Panc1 (cell line): ENCODE measurements at regions not wholly inside any gene's neighbourhood (a gene's known extent, or its start where the extent isn't known, plus 50 kb on each side); places are given as distances from the start of the nearest gene placed in this dataset.

Experiments used
- ATAC-seq: fragments of 200-7000 bp; cut with Tn5 transposase; 2 replicates; pipeline ENCODE4 v1.9.1; 2020; ENCODE audit warnings: mild to moderate bottlenecking, moderate library complexity
- BruUV-seq: library from RNA; stranded (reverse); fragments of 400-500 nt; replicated peaks from 2 replicates; lab custom pipeline; 2021; lab: Mats Ljungman, UMichigan
- CTCF ChIA-PET: fragments of 300-600 bp; sonication (Branson Sonifier 250); formaldehyde crosslinking; loops from one replicate; lab custom pipeline; 2022; ENCODE audit warnings: antibody characterized with exemption; lab: Charles Lee
- POLR2A ChIA-PET: fragments of 300-600 bp; sonication (Branson Sonifier 250); formaldehyde crosslinking; loops from one replicate; lab custom pipeline; 2022; ENCODE audit warnings: antibody characterized with exemption; lab: Charles Lee
- DNase-seq: peaks from one replicate; pipeline ENCODE4 v3.0.0-alpha.2; 2010; ENCODE audit warnings: low read depth, low spot score
- H3K27ac ChIP-seq: 2 replicates; pipeline ENCODE4 v1.5.1; 2011; ENCODE audit warnings: mild to moderate bottlenecking, low read length, inconsistent platforms
- H3K27me3 ChIP-seq: fragments of 200-500 bp; sonication (Bioruptor generic); 2 replicates; pipeline ENCODE4 v1.6.0; 2014; ENCODE audit warnings: low read length, inconsistent platforms; ENCODE audit not compliant: control insufficient read depth, insufficient read depth
- H3K36me3 ChIP-seq: fragments of 200-500 bp; sonication (Bioruptor generic); 2 replicates; pipeline ENCODE4 v1.5.1; 2014; ENCODE audit warnings: inconsistent platforms, mild to moderate bottlenecking, low read length, moderate library complexity; ENCODE audit not compliant: control insufficient read depth, insufficient read depth
- H3K4me1 ChIP-seq: 2 replicates; pipeline ENCODE4 v1.5.1; 2011; ENCODE audit warnings: inconsistent platforms, mild to moderate bottlenecking, low read length, moderate library complexity; ENCODE audit not compliant: control insufficient read depth, insufficient read depth
- H3K4me3 ChIP-seq, 2 experiments: 2 replicates each; pipeline ENCODE4 v1.5.1; 2011 to 2012; ENCODE audit warnings: low read depth in 2 of 2, low read length in 2 of 2, mild to moderate bottlenecking in 2 of 2, inconsistent platforms in 1 of 2, moderate library complexity in 1 of 2
- H3K9me3 ChIP-seq: fragments of 200-500 bp; sonication (Bioruptor generic); 2 replicates; pipeline ENCODE4 v1.5.1; 2014; ENCODE audit warnings: low read depth, mild to moderate bottlenecking, inconsistent platforms, low read length, moderate library complexity; ENCODE audit not compliant: control insufficient read depth, insufficient read depth
- CTCF ChIP-seq: fragments of 450-650 bp; IDR thresholded peaks from 2 replicates; pipeline ENCODE4 v1.5.1; 2017; ENCODE audit warnings: mild to moderate bottlenecking
- POLR2AphosphoS5 ChIP-seq: IDR thresholded peaks from 2 replicates; pipeline ENCODE4 v1.6.1; 2012; ENCODE audit warnings: mild to moderate bottlenecking, low read depth, low read length, moderate library complexity
- REST ChIP-seq, 2 experiments: IDR thresholded peaks; 2 replicates each; pipeline ENCODE4 v1.6.1; 2011 to 2012; ENCODE audit warnings: low read depth in 2 of 2, control low read depth in 1 of 2, low read length in 1 of 2, mild to moderate bottlenecking in 1 of 2, moderate library complexity in 1 of 2; ENCODE audit not compliant: insufficient read depth in 1 of 2
- SIN3A ChIP-seq: IDR thresholded peaks from 2 replicates; pipeline ENCODE4 v1.6.1; 2012; ENCODE audit warnings: low read depth, mild to moderate bottlenecking, low read length, moderate library complexity, borderline replicate concordance; ENCODE audit not compliant: insufficient read depth
- TCF7L2 ChIP-seq: IDR thresholded peaks from 2 replicates; pipeline ENCODE4 v1.6.1; 2011; ENCODE audit warnings: mild to moderate bottlenecking, low read depth, low read length, inconsistent platforms
- in situ Hi-C: cut with HindIII; loops from 2 replicates; pipeline ENCODE4 v1.10.0; 2016; ENCODE audit warnings: low sequenced_read_pairs, low pct_unique_long_range_greater_than_20kb
- intact Hi-C: fragments of 100-400 bp; cut with micrococcal nuclease; formaldehyde crosslinking; loops from one replicate; pipeline ENCODE4 v1.10.0; 2022; ENCODE audit not compliant: unreplicated experiment

GRCh38 chr3:59335338-59335737 is 285.5 kb upstream of the CFAP20DC start:
- no peaks in the 10 kb centered on the region for H3K27me3 ChIP-seq
- intact Hi-C loops (no loop called here), in situ Hi-C loops (no loop called here)
- TF ChIP-seq REST (IDR thresholded peaks at IDR 0.05; ENCODE audit: insufficient read depth in 1 of 2, low read depth in 2 of 2, low read length in 1 of 2) = no peak
- no peak for TF ChIP-seq CTCF
- TF ChIP-seq POLR2AphosphoS5 = no peak
- TF ChIP-seq TCF7L2 = no peak
- H3K9me3 ChIP-seq = no peaks in the 10 kb centered on the region
- DNase-seq = no peak
- BruUV-seq = no TSS peak
- no peak overlapping the region for H3K4me3 ChIP-seq
- ChIA-PET POLR2A (no interaction called here), CTCF (no interaction called here)
- no peaks in the 10 kb centered on the region for H3K36me3 ChIP-seq
- no peaks in the 10 kb centered on the region for H3K4me1 ChIP-seq
- no peak overlapping the region for H3K27ac ChIP-seq
- ATAC-seq = no peak

GRCh38 chr3:59334585-59334984 is 284.8 kb upstream of the CFAP20DC start:
- H3K4me3 ChIP-seq = no peak overlapping the region

More at GRCh38 chr3:59334585-59334984, 284.8 kb upstream of the CFAP20DC start:
- POLR2A ChIA-PET = no interaction called here
- TF ChIP-seq POLR2AphosphoS5 (no peak), CTCF (no peak), REST (IDR thresholded peaks at IDR 0.05; ENCODE audit: insufficient read depth in 1 of 2, low read depth in 2 of 2, low read length in 1 of 2) (no peak), TCF7L2 (no peak), SIN3A (no peak)
- H3K36me3 ChIP-seq = no peaks in the 10 kb centered on the region
- H3K27me3 ChIP-seq = no peaks in the 10 kb centered on the region
- no peaks in the 10 kb centered on the region for H3K9me3 ChIP-seq
- ATAC-seq = no peak
- no peak overlapping the region for H3K27ac ChIP-seq
- BruUV-seq = no TSS peak
- DNase-seq = no peak
- intact Hi-C loops = no loop called here
- CTCF ChIA-PET = no interaction called here
- in situ Hi-C loops = no loop called here
- no peaks in the 10 kb centered on the region for H3K4me1 ChIP-seq
